NCI-H2196 (cell line): ENCODE measurements at regions not wholly inside any gene's neighbourhood (a gene's known extent, or its start where the extent isn't known, plus 50 kb on each side); places are given as distances from the start of the nearest gene placed in this dataset.

Experiments used
- DNase-seq: peaks from one replicate; lab custom pipeline; 2025; ENCODE audit not compliant: unreplicated experiment; lab: John Stamatoyannopoulos, UW

- DNase-seq, result no peak
Measured at GRCh38 chr2:240309214-240309613, 126.2 kb upstream of the GPC1 start.

- DNase-seq, result no peak
Measured at GRCh38 chr2:240310201-240310600, 125.3 kb upstream of the GPC1 start.

GRCh38 chr2:240310645-240311044 is 124.8 kb upstream of the GPC1 start:
- no peak for DNase-seq

GRCh38 chr2:240311821-240312220 is 123.6 kb upstream of the GPC1 start:
- no peak for DNase-seq

- DNase-seq, result no peak
Measured at GRCh38 chr2:240319221-240319854, 116.1 kb upstream of the GPC1 start.

GRCh38 chr2:240319855-240320203 is 115.6 kb upstream of the GPC1 start:
- DNase-seq, result no peak

GRCh38 chr2:240320204-240320993 is 115.1 kb upstream of the GPC1 start:
- no peak for DNase-seq

- peak; percentile 15 for DNase-seq
Measured at GRCh38 chr2:240322231-240322955, 113.1 kb upstream of the GPC1 start.

- DNase-seq, result no peak
Measured at GRCh38 chr2:240322991-240323390, 112.5 kb upstream of the GPC1 start.

GRCh38 chr2:240323601-240324291 is 111.7 kb upstream of the GPC1 start:
- no peak for DNase-seq

- no peak for DNase-seq
Measured at GRCh38 chr2:240324312-240325015, 111.0 kb upstream of the GPC1 start.

GRCh38 chr2:240325016-240326007 is 110.2 kb upstream of the GPC1 start:
- DNase-seq, result peak; percentile 62

GRCh38 chr2:240326246-240326645 is 109.2 kb upstream of the GPC1 start:
- no peak for DNase-seq

GRCh38 chr2:240326886-240327285 is 108.6 kb upstream of the GPC1 start:
- DNase-seq, result no peak

- DNase-seq, result no peak
Measured at GRCh38 chr2:240327566-240327965, 107.9 kb upstream of the GPC1 start.

- no peak for DNase-seq
Measured at GRCh38 chr2:240328526-240328925, 106.9 kb upstream of the GPC1 start.

- DNase-seq, result no peak
Measured at GRCh38 chr2:240329116-240329665, 106.3 kb upstream of the GPC1 start.

- no peak for DNase-seq
Measured at GRCh38 chr2:240329778-240330177, 105.7 kb upstream of the GPC1 start.

GRCh38 chr2:240333985-240334384 is 101.5 kb upstream of the GPC1 start:
- no peak for DNase-seq
